BLaER1 (cell line): ENCODE measurements at regions not wholly inside any gene's neighbourhood (a gene's known extent, or its start where the extent isn't known, plus 50 kb on each side); places are given as distances from the start of the nearest gene placed in this dataset.

Source experiments
- H3K27ac ChIP-seq: shearing (Covaris generic); formaldehyde crosslinking; 2 replicates; pipeline ENCODE4 v1.8.1; 2022
- H3K27me3 ChIP-seq: shearing (Covaris generic); formaldehyde crosslinking; 2 replicates; pipeline ENCODE4 v1.8.1; 2022
- H3K36me3 ChIP-seq: shearing (Covaris generic); formaldehyde crosslinking; 2 replicates; pipeline ENCODE4 v1.8.1; 2022
- H3K4me1 ChIP-seq: shearing (Covaris generic); formaldehyde crosslinking; 2 replicates; pipeline ENCODE4 v1.8.1; 2022
- H3K4me2 ChIP-seq: shearing (Covaris generic); formaldehyde crosslinking; 2 replicates; pipeline ENCODE4 v1.8.1; 2022
- H3K4me3 ChIP-seq: shearing (Covaris generic); formaldehyde crosslinking; 2 replicates; pipeline ENCODE4 v1.8.1; 2022
- H3K9ac ChIP-seq: shearing (Covaris generic); formaldehyde crosslinking; 2 replicates; pipeline ENCODE4 v1.8.1; 2022
- H3K9me3 ChIP-seq: shearing (Covaris generic); formaldehyde crosslinking; 2 replicates; pipeline ENCODE4 v1.8.1; 2022
- H4K20me1 ChIP-seq: shearing (Covaris generic); formaldehyde crosslinking; 2 replicates; pipeline ENCODE4 v1.8.1; 2022
- Cebpa-rat ChIP-seq: shearing (Covaris generic); IDR thresholded peaks from 2 replicates; pipeline ENCODE4 v1.8.1; 2022

DNA sequence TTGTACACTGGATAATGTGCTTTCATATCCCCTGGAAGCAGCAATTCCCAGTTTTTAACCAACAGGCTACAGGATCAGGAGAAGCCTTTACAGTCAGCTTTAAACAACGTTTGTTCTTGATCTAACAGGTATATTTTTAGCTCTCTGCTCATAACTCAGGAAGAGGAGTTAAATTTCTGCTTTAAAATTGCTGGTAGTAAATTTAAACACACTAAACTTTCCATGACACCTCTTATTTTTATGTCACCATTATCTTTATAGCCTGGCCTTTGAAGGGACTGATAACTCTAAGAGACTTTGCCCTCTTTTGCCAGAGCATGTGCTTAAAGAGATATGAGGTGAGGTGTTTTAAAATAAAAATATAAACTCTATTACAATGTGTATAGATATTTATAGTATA lies 119.6 kb upstream of the BRINP3 start:
- Histone ChIP-seq H3K36me3 (no peaks in the 10 kb centered on the region), H3K9me3 (no peaks in the 10 kb centered on the region), H3K4me3 (no peak overlapping the region), H3K4me1 (no peaks in the 10 kb centered on the region), H3K27ac (no peak overlapping the region), H4K20me1 (no peaks in the 10 kb centered on the region), H3K4me2 (no peak overlapping the region), H3K9ac (no peak overlapping the region), H3K27me3 (no peaks in the 10 kb centered on the region)
- no peak for TF ChIP-seq Cebpa-rat

DNA sequence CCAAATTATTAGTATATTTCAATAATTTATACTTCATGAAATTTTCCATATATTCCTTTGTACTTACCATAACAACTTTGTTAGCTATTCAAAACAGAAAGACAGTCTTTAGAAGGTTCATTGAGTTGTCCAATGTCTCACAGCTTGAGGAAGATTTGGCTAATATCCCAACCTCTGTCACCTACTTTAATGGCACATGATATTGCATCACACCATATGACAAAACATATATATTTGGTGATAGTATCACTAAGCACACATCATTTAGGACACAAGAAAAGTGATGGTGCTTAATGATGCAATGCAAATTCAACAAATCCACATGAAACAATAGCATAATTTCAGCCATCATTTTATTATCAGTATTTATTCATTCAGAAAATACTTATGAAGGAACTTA lies 122.0 kb upstream of the BRINP3 start:
- Histone ChIP-seq H3K27ac (no peak overlapping the region), H3K4me1 (no peaks in the 10 kb centered on the region), H4K20me1 (no peaks in the 10 kb centered on the region), H3K9me3 (no peaks in the 10 kb centered on the region), H3K27me3 (no peaks in the 10 kb centered on the region), H3K4me3 (no peak overlapping the region), H3K4me2 (no peak overlapping the region), H3K36me3 (no peaks in the 10 kb centered on the region), H3K9ac (no peak overlapping the region)
- TF ChIP-seq Cebpa-rat: no peak

GRCh38 chr1:190602325-190602724 lies 124.7 kb upstream of the BRINP3 start:
- no peaks in the 10 kb centered on the region for H3K9me3 ChIP-seq

DNA sequence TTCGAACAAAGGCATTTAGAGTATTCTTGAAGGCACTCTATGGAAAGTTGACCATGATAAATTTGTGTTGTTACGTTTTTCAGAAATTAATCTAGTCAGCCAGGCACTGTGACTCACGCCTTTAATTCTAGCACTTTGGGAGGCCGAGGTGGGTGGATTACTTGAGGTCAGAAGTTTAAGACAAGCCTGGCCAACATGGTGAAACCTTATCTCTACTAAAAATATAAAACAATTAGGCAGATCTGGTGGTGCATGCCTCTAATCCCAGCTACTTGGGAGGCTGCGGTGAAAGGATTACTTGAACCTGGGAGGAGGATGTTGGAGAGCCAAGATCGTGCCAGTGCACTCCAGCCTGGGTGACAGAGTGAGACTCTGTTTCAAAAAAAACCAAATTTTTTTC lies 130.6 kb upstream of the BRINP3 start:
- Histone ChIP-seq H3K4me2 (no peak overlapping the region), H3K9ac (no peak overlapping the region), H4K20me1 (no peaks in the 10 kb centered on the region), H3K27me3 (no peaks in the 10 kb centered on the region), H3K9me3 (no peaks in the 10 kb centered on the region), H3K27ac (no peak overlapping the region), H3K4me3 (no peak overlapping the region), H3K4me1 (no peaks in the 10 kb centered on the region), H3K36me3 (no peaks in the 10 kb centered on the region)
- TF ChIP-seq Cebpa-rat: no peak

More at GRCh38 chr1:190602325-190602724, 124.7 kb upstream of the BRINP3 start:
- H3K27me3 ChIP-seq: no peaks in the 10 kb centered on the region
- no peak overlapping the region for H3K4me3 ChIP-seq
- no peaks in the 10 kb centered on the region for H4K20me1 ChIP-seq
- no peak overlapping the region for H3K9ac ChIP-seq
- no peak overlapping the region for H3K27ac ChIP-seq
- H3K4me2 ChIP-seq: no peak overlapping the region
- H3K36me3 ChIP-seq: no peaks in the 10 kb centered on the region
- no peaks in the 10 kb centered on the region for H3K4me1 ChIP-seq
- TF ChIP-seq Cebpa-rat: no peak

GRCh38 chr1:190615818-190616217 lies 138.2 kb upstream of the BRINP3 start:
- H3K4me2 ChIP-seq: no peak overlapping the region
- TF ChIP-seq Cebpa-rat: no peak
- no peak overlapping the region for H3K27ac ChIP-seq
- no peaks in the 10 kb centered on the region for H3K4me1 ChIP-seq
- H3K4me3 ChIP-seq: no peak overlapping the region
- no peaks in the 10 kb centered on the region for H4K20me1 ChIP-seq
- no peak overlapping the region for H3K9ac ChIP-seq
- H3K36me3 ChIP-seq: no peaks in the 10 kb centered on the region
- no peaks in the 10 kb centered on the region for H3K9me3 ChIP-seq
- H3K27me3 ChIP-seq: no peaks in the 10 kb centered on the region

GRCh38 chr1:190616235-190616634 lies 138.6 kb upstream of the BRINP3 start:
- H3K36me3 ChIP-seq: no peaks in the 10 kb centered on the region
- H3K27ac ChIP-seq: no peak overlapping the region
- no peak overlapping the region for H3K4me2 ChIP-seq
- no peak overlapping the region for H3K9ac ChIP-seq
- no peaks in the 10 kb centered on the region for H4K20me1 ChIP-seq
- no peak for TF ChIP-seq Cebpa-rat
- no peaks in the 10 kb centered on the region for H3K4me1 ChIP-seq
- no peaks in the 10 kb centered on the region for H3K27me3 ChIP-seq
- H3K4me3 ChIP-seq: no peak overlapping the region
- no peaks in the 10 kb centered on the region for H3K9me3 ChIP-seq

- H3K4me1 ChIP-seq: no peaks in the 10 kb centered on the region
Observed at GRCh38 chr1:190619724-190620123, 142.1 kb upstream of the BRINP3 start.

GRCh38 chr1:190633488-190633887 lies 155.8 kb upstream of the BRINP3 start:
- H3K4me1 ChIP-seq: no peaks in the 10 kb centered on the region
- no peak for TF ChIP-seq Cebpa-rat
- no peaks in the 10 kb centered on the region for H3K36me3 ChIP-seq
- no peaks in the 10 kb centered on the region for H4K20me1 ChIP-seq
- H3K4me3 ChIP-seq: no peak overlapping the region
- no peak overlapping the region for H3K27ac ChIP-seq
- H3K9me3 ChIP-seq: no peaks in the 10 kb centered on the region
- no peak overlapping the region for H3K4me2 ChIP-seq
- H3K9ac ChIP-seq: no peak overlapping the region
- H3K27me3 ChIP-seq: no peaks in the 10 kb centered on the region

More at GRCh38 chr1:190619724-190620123, 142.1 kb upstream of the BRINP3 start:
- no peak for TF ChIP-seq Cebpa-rat
- Histone ChIP-seq H3K27me3 (no peaks in the 10 kb centered on the region), H4K20me1 (no peaks in the 10 kb centered on the region), H3K9ac (no peak overlapping the region), H3K4me2 (no peak overlapping the region), H3K36me3 (no peaks in the 10 kb centered on the region), H3K9me3 (no peaks in the 10 kb centered on the region), H3K4me3 (no peak overlapping the region), H3K27ac (no peak overlapping the region)

- H4K20me1 ChIP-seq: no peaks in the 10 kb centered on the region
- no peaks in the 10 kb centered on the region for H3K9me3 ChIP-seq
- no peaks in the 10 kb centered on the region for H3K27me3 ChIP-seq
- no peak overlapping the region for H3K9ac ChIP-seq
- no peak for TF ChIP-seq Cebpa-rat
- no peak overlapping the region for H3K27ac ChIP-seq
- no peaks in the 10 kb centered on the region for H3K4me1 ChIP-seq
- H3K4me3 ChIP-seq: no peak overlapping the region
- H3K36me3 ChIP-seq: no peaks in the 10 kb centered on the region
- H3K4me2 ChIP-seq: no peak overlapping the region
Observed at GRCh38 chr1:190634134-190634533, 156.5 kb upstream of the BRINP3 start.

DNA sequence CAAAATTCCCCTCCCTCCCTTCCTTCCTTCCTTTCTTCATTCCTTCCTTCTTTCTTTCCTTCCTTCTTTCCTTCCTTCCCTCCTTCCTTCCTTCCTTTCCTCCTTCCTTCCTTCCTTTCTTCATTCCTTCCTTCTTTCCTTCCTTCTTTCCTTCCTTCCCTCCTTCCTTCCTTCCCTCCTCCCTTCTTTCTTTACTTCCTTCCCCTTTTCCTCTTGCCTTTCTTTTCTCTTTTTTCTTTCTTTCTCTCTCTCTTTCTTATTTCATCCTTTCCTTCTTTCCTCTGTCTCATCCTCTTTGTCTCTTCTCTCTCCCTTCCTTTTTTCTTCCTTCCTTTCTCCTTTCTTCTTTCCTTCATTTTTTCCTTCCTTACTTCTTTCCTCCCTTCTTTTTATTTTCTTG lies 171.9 kb upstream of the BRINP3 start:
- TF ChIP-seq Cebpa-rat: no peak
- Histone ChIP-seq H3K9ac (no peak overlapping the region), H3K4me3 (no peak overlapping the region), H3K9me3 (no peaks in the 10 kb centered on the region), H4K20me1 (no peaks in the 10 kb centered on the region), H3K36me3 (no peaks in the 10 kb centered on the region), H3K4me1 (no peaks in the 10 kb centered on the region), H3K27ac (no peak overlapping the region), H3K4me2 (no peak overlapping the region), H3K27me3 (no peaks in the 10 kb centered on the region)

- no peak for TF ChIP-seq Cebpa-rat
- H3K4me1 ChIP-seq: no peaks in the 10 kb centered on the region
- no peak overlapping the region for H3K4me3 ChIP-seq
- H4K20me1 ChIP-seq: no peaks in the 10 kb centered on the region
- H3K9ac ChIP-seq: no peak overlapping the region
- H3K4me2 ChIP-seq: no peak overlapping the region
- no peaks in the 10 kb centered on the region for H3K36me3 ChIP-seq
- no peaks in the 10 kb centered on the region for H3K9me3 ChIP-seq
- H3K27me3 ChIP-seq: no peaks in the 10 kb centered on the region
- H3K27ac ChIP-seq: no peak overlapping the region
Observed at GRCh38 chr1:190658907-190659306, 181.2 kb upstream of the BRINP3 start.
